Progenitor cell of endocrine pancreas (in vitro differentiated cells): ENCODE measurements at regions not wholly inside any gene's neighbourhood (a gene's known extent, or its start where the extent isn't known, plus 50 kb on each side); places are given as distances from the start of the nearest gene placed in this dataset.

ENCODE experiments used
- DNase-seq: peaks from one replicate; pipeline ENCODE4 v3.0.0; 2021; ENCODE audit warnings: low spot score; ENCODE audit not compliant: unreplicated experiment
- H3K27ac Mint-ChIP-seq: 2 replicates; pipeline ENCODE4 v1.8.0; 2021; ENCODE audit warnings: mild to moderate bottlenecking, moderate library complexity, mixed read lengths
- H3K27me3 Mint-ChIP-seq: 2 replicates; pipeline ENCODE4 v1.8.0; 2021; ENCODE audit warnings: mixed read lengths
- H3K36me3 Mint-ChIP-seq: 2 replicates; pipeline ENCODE4 v1.8.0; 2022; ENCODE audit warnings: mixed read lengths; ENCODE audit not compliant: insufficient read depth
- H3K4me1 Mint-ChIP-seq: 2 replicates; pipeline ENCODE4 v1.8.0; 2021; ENCODE audit warnings: low read depth, mixed read lengths
- H3K4me3 Mint-ChIP-seq: 2 replicates; pipeline ENCODE4 v1.8.0; 2021; ENCODE audit warnings: low read depth, mild to moderate bottlenecking, moderate library complexity, mixed read lengths
- H3K9me3 Mint-ChIP-seq: 2 replicates; pipeline ENCODE4 v1.8.0; 2021; ENCODE audit warnings: low read depth, mixed read lengths
- CTCF ChIP-seq: fragments of 200-600 bp; sonication (generic); IDR thresholded peaks from one replicate; pipeline ENCODE4 v1.5.0; 2021; ENCODE audit warnings: antibody characterized with exemption, mild to moderate bottlenecking; ENCODE audit not compliant: unreplicated experiment

- H3K4me1 Mint-ChIP-seq, result no peaks in the 10 kb centered on the region
- TF ChIP-seq CTCF, result no peak
- peaks cover 18% of the 10 kb centered on the region for H3K9me3 Mint-ChIP-seq
- H3K36me3 Mint-ChIP-seq, result no peaks in the 10 kb centered on the region
- H3K4me3 Mint-ChIP-seq, result no peak overlapping the region
- no peak overlapping the region for H3K27ac Mint-ChIP-seq
- DNase-seq, result no peak
- no peaks in the 10 kb centered on the region for H3K27me3 Mint-ChIP-seq
Observed at GRCh38 chr4:33864290-33864859, 2379.9 kb downstream of the ARAP2 start.

- no peaks in the 10 kb centered on the region for H3K36me3 Mint-ChIP-seq
- H3K27ac Mint-ChIP-seq, result no peak overlapping the region
- DNase-seq, result no peak
- no peaks in the 10 kb centered on the region for H3K4me1 Mint-ChIP-seq
- no peaks in the 10 kb centered on the region for H3K27me3 Mint-ChIP-seq
- no peak overlapping the region for H3K4me3 Mint-ChIP-seq
- H3K9me3 Mint-ChIP-seq, result peaks cover 20% of the 10 kb centered on the region
- no peak for TF ChIP-seq CTCF
Observed at GRCh38 chr4:33873791-33874190, 2370.5 kb downstream of the ARAP2 start.

- H3K4me1 Mint-ChIP-seq, result no peaks in the 10 kb centered on the region
- H3K4me3 Mint-ChIP-seq, result no peak overlapping the region
- TF ChIP-seq CTCF, result no peak
- H3K9me3 Mint-ChIP-seq, result peaks cover 10% of the 10 kb centered on the region
- H3K27ac Mint-ChIP-seq, result no peak overlapping the region
- no peaks in the 10 kb centered on the region for H3K27me3 Mint-ChIP-seq
- DNase-seq, result no peak
- H3K36me3 Mint-ChIP-seq, result no peaks in the 10 kb centered on the region
Observed at GRCh38 chr4:33878710-33879109, 2365.6 kb downstream of the ARAP2 start.

- Mint-ChIP-seq H3K4me1 (no peaks in the 10 kb centered on the region), H3K36me3 (no peaks in the 10 kb centered on the region), H3K27ac (no peak overlapping the region), H3K27me3 (no peaks in the 10 kb centered on the region), H3K4me3 (no peak overlapping the region), H3K9me3 (peaks cover 10% of the 10 kb centered on the region)
- DNase-seq, result no peak
- TF ChIP-seq CTCF, result no peak
Observed at GRCh38 chr4:33881176-33881575, 2363.1 kb downstream of the ARAP2 start.

GRCh38 chr4:33882246-33882990 is 2361.9 kb downstream of the ARAP2 start:
- H3K27ac Mint-ChIP-seq, result no peak overlapping the region
- no peak overlapping the region for H3K4me3 Mint-ChIP-seq
- no peak for DNase-seq
- no peak for TF ChIP-seq CTCF
- no peaks in the 10 kb centered on the region for H3K4me1 Mint-ChIP-seq
- no peaks in the 10 kb centered on the region for H3K27me3 Mint-ChIP-seq
- no peaks in the 10 kb centered on the region for H3K36me3 Mint-ChIP-seq
- peaks cover 1% of the 10 kb centered on the region for H3K9me3 Mint-ChIP-seq
